HepG2 (cell line): ENCODE measurements at regions not wholly inside any gene's neighbourhood (a gene's known extent, or its start where the extent isn't known, plus 50 kb on each side); places are given as distances from the start of the nearest gene placed in this dataset.

Source experiments
- ATAC-seq: fragments of 200-7000 bp; cut with Tn5 transposase; 3 replicates; pipeline ENCODE4 v1.9.1; 2020; ENCODE audit warnings: mild to moderate bottlenecking, moderate library complexity
- BruUV-seq: library from RNA; stranded (reverse); fragments of 400-500 nt; replicated peaks from 2 replicates; lab custom pipeline; 2021; lab: Mats Ljungman, UMichigan
- CTCF ChIA-PET: fragments of 300-600 bp; formaldehyde crosslinking; extraction: SDS; loops from one replicate; lab custom pipeline; 2021; ENCODE audit warnings: low total read pairs, inconsistent platforms, low intra/inter-chr PET ratio; lab: Yijun Ruan, JAX
- POLR2A ChIA-PET: fragments of 350-600 bp; sonication (Branson Sonifier 250); formaldehyde crosslinking; loops from one replicate; lab custom pipeline; 2020; ENCODE audit warnings: antibody characterized with exemption, inconsistent platforms; lab: Yijun Ruan, JAX
- DNase-seq: peaks from one replicate; pipeline ENCODE4 v3.0.0-alpha.2; 2015; ENCODE audit warnings: low spot score
- FAIRE-seq: peaks from 3 replicates; lab custom pipeline; 2011; peaks lifted over from hg19 to GRCh38; lab: Jason Lieb, UNC
- H2AFZ ChIP-seq: one replicate; pipeline ENCODE4 v1.6.1; 2011; ENCODE audit warnings: low read length, inconsistent platforms
- H3K27ac ChIP-seq: fragments of 300-600 bp; 3 replicates; pipeline ENCODE4 v1.8.0; 2011; ENCODE audit warnings: mixed run types, mild to moderate bottlenecking, mixed read lengths, low read length, inconsistent platforms; ENCODE audit not compliant: insufficient read depth; ENCODE audit errors: extremely low read length
- H3K27me3 ChIP-seq, 2 experiments: fragments of 200-600 bp in 1 of 2; 2 replicates in 1 of 2; 3 replicates in 1 of 2; pipeline versions ENCODE4 v1.6.0 to v1.8.0; 2011; ENCODE audit warnings: low read length in 2 of 2, mild to moderate bottlenecking in 2 of 2, moderate library complexity in 2 of 2, inconsistent platforms in 1 of 2; ENCODE audit not compliant: insufficient read depth in 2 of 2, control insufficient read depth in 1 of 2
- H3K36me3 ChIP-seq, 2 experiments: fragments of 200-600 bp in 1 of 2; replicated peaks in 1 of 2; 2 replicates in 1 of 2; 3 replicates in 1 of 2; pipeline versions ENCODE4 v1.5.1 to v1.8.0; 2011; ENCODE audit warnings: low read length in 2 of 2, inconsistent platforms in 1 of 2; ENCODE audit not compliant: insufficient read depth in 2 of 2, control insufficient read depth in 1 of 2
- H3K4me1 ChIP-seq: 2 replicates; pipeline ENCODE4 v1.5.1; 2012; ENCODE audit warnings: low read length, inconsistent platforms; ENCODE audit not compliant: insufficient read depth
- H3K4me2 ChIP-seq: 2 replicates; pipeline ENCODE4 v1.6.0; 2011; ENCODE audit warnings: low read depth, low read length, inconsistent platforms
- H3K4me3 ChIP-seq, 3 experiments: fragments of 200-600 bp in 1 of 3; sonication (generic), shearing (Covaris generic) in 1 of 3; replicated peaks in 1 of 3; 2 replicates each; pipeline ENCODE4 v1.5.1; 2011 to 2016; ENCODE audit warnings: low read length in 3 of 3, inconsistent platforms in 2 of 3, low read depth in 2 of 3, mild to moderate bottlenecking in 2 of 3, control low read depth in 1 of 3, mixed read lengths in 1 of 3; ENCODE audit not compliant: insufficient read depth in 1 of 3
- H3K79me2 ChIP-seq: one replicate; pipeline ENCODE4 v1.6.1; 2011; ENCODE audit warnings: low read length, inconsistent platforms; ENCODE audit not compliant: insufficient read depth
- H3K9ac ChIP-seq: 2 replicates; pipeline ENCODE4 v1.6.0; 2011; ENCODE audit warnings: mild to moderate bottlenecking, low read depth, low read length, inconsistent platforms; ENCODE audit not compliant: insufficient read depth
- H3K9me3 ChIP-seq: 2 replicates; pipeline ENCODE4 v1.5.1; 2012; ENCODE audit warnings: mild to moderate bottlenecking, low read length
- H4K20me1 ChIP-seq: 2 replicates; pipeline ENCODE4 v1.6.0; 2011; ENCODE audit warnings: inconsistent platforms, mild to moderate bottlenecking, low read length, moderate library complexity; ENCODE audit not compliant: insufficient read depth
- CEBPB ChIP-seq: IDR thresholded peaks from 2 replicates; pipeline ENCODE4 v1.6.1; 2011; ENCODE audit warnings: low read depth, low read length, improper control_type of control experiment, borderline replicate concordance
- CREM ChIP-seq, 2 experiments: sonication (generic) in 1 of 2; formaldehyde crosslinking in 1 of 2; IDR thresholded peaks; 2 replicates each; pipeline versions ENCODE4 v1.4.0 to v1.6.1; 2016 to 2020; ENCODE audit warnings: antibody characterized with exemption in 1 of 2, mild to moderate bottlenecking in 1 of 2, missing genetic modification reagents in 1 of 2
- PCBP1 ChIP-seq: fragments of 200-400 bp; formaldehyde crosslinking; IDR thresholded peaks from 2 replicates; pipeline ENCODE4 v1.6.1; 2017; ENCODE audit warnings: mild to moderate bottlenecking, low read depth, low read length, borderline replicate concordance
- RBFOX2 ChIP-seq: fragments of 200-400 bp; formaldehyde crosslinking; IDR thresholded peaks from 2 replicates; pipeline ENCODE4 v1.6.1; 2017; ENCODE audit warnings: low read depth, mild to moderate bottlenecking, low read length
- SMC3 ChIP-seq: IDR thresholded peaks from 2 replicates; pipeline ENCODE4 v1.6.1; 2011; ENCODE audit warnings: low read length, improper control_type of control experiment
- TEF ChIP-seq: sonication (generic); formaldehyde crosslinking; IDR thresholded peaks from 2 replicates; pipeline ENCODE4 v1.5.0; 2020; ENCODE audit warnings: missing genetic modification reagents
- ZFP90 ChIP-seq: sonication (generic); formaldehyde crosslinking; IDR thresholded peaks from 2 replicates; pipeline ENCODE4 v1.8.0; 2022; ENCODE audit warnings: missing genetic modification reagents, mild to moderate bottlenecking, inconsistent platforms, borderline replicate concordance
- ZNF10 ChIP-seq: sonication (generic); formaldehyde crosslinking; IDR thresholded peaks from 2 replicates; pipeline ENCODE4 v1.4.0; 2020; ENCODE audit warnings: mild to moderate bottlenecking, low read depth, missing genetic modification reagents, borderline replicate concordance
- ZNF34 ChIP-seq: sonication (generic); formaldehyde crosslinking; IDR thresholded peaks from 2 replicates; pipeline ENCODE4 v1.4.0; 2020; ENCODE audit warnings: mild to moderate bottlenecking, missing genetic modification reagents, borderline replicate concordance
- ZNF550 ChIP-seq: sonication (generic); formaldehyde crosslinking; IDR thresholded peaks from 2 replicates; pipeline ENCODE4 v1.4.0; 2020; ENCODE audit warnings: mild to moderate bottlenecking, missing genetic modification reagents, borderline replicate concordance
- ZNF580 ChIP-seq: IDR thresholded peaks from 2 replicates; pipeline ENCODE4 v1.6.1; 2016; ENCODE audit warnings: low read depth, borderline replicate concordance
- ZNF619 ChIP-seq: sonication (generic); formaldehyde crosslinking; IDR thresholded peaks from 2 replicates; pipeline ENCODE4 v1.4.0; 2020; ENCODE audit warnings: mild to moderate bottlenecking, missing genetic modification reagents
- ZNF687 ChIP-seq: sonication (generic); formaldehyde crosslinking; IDR thresholded peaks from 2 replicates; pipeline ENCODE4 v1.5.1; 2020; ENCODE audit warnings: mild to moderate bottlenecking, missing genetic modification reagents, moderate library complexity
- ZNF740 ChIP-seq: sonication (generic); formaldehyde crosslinking; IDR thresholded peaks from 2 replicates; pipeline ENCODE4 v1.4.0; 2020; ENCODE audit warnings: missing genetic modification reagents
- ZNF775 ChIP-seq: sonication (generic); formaldehyde crosslinking; IDR thresholded peaks from 2 replicates; pipeline ENCODE4 v1.4.0; 2020; ENCODE audit warnings: missing genetic modification reagents, mild to moderate bottlenecking, moderate library complexity, borderline replicate concordance
- ZNF891 ChIP-seq: sonication (generic); formaldehyde crosslinking; IDR thresholded peaks from 2 replicates; pipeline ENCODE4 v1.5.0; 2020; ENCODE audit warnings: mild to moderate bottlenecking, missing genetic modification reagents
- WGBS: methylation state at CpG from one replicate; pipeline ENCODE4 v1.1.6; 2017; ENCODE audit warnings: low lambda C conversion rate; 5-methylcytosine and 5-hydroxymethylcytosine counted together
- in situ Hi-C: cut with HindIII; loops from 2 replicates; pipeline ENCODE4 v1.10.0; 2017; ENCODE audit warnings: low pct_unique_long_range_greater_than_20kb; ENCODE audit not compliant: extremely low pct_ligation_motif_present
- intact Hi-C: fragments of 100-400 bp; cut with micrococcal nuclease; formaldehyde crosslinking; loops from one replicate; pipeline ENCODE4 v1.10.0; 2022; ENCODE audit not compliant: unreplicated experiment

- WGBS = 0% methylated on average over 4 of the region's 4 CpGs
- Histone ChIP-seq H3K27ac (no peak overlapping the region), H3K4me3 (no peak overlapping the region), H3K9ac (no peak overlapping the region), H2AFZ (no peak overlapping the region), H3K9me3 (no peaks in the 10 kb centered on the region), H3K79me2 (no peaks in the 10 kb centered on the region), H3K36me3 (no peaks in the 10 kb centered on the region), H3K4me1 (no peaks in the 10 kb centered on the region), H3K27me3 (peaks cover 1 to 5% of the 10 kb centered on the region in 2 experiments; a peak in 2 of 5 replicates), H4K20me1 (no peaks in the 10 kb centered on the region), H3K4me2 (no peak overlapping the region)
- in situ Hi-C loops (loop anchor here (25.0 kb wide), 2 partner anchors 407 to 757 kb away; no protein-coding TSS in a partner anchor), intact Hi-C loops (no loop called here)
- CTCF ChIA-PET = no interaction called here
- ATAC-seq = no peak
- no peak for TF ChIP-seq ZNF10 (CRISPR knock-in tag)
- no peak for TF ChIP-seq RBFOX2
- TF ChIP-seq ZFP90 = no peak
- TF ChIP-seq PCBP1 = no peak
- no peak for TF ChIP-seq ZNF687 (CRISPR knock-in tag)
- TF ChIP-seq SMC3 = no peak
- TF ChIP-seq ZNF550 (CRISPR knock-in tag) = no peak
- TF ChIP-seq ZNF891 (CRISPR knock-in tag) = no peak
- TF ChIP-seq ZNF740 = no peak
- TF ChIP-seq ZNF775 (CRISPR knock-in tag) = no peak
- TF ChIP-seq ZNF580 = no peak
- TF ChIP-seq CREM (IDR thresholded peaks at IDR 0.05) = no peak
- no peak for TF ChIP-seq CREM (CRISPR knock-in tag; IDR thresholded peaks at IDR 0.05)
- no peak for TF ChIP-seq ZNF34
- TF ChIP-seq CEBPB = no peak
- TF ChIP-seq TEF = no peak
- no peak for TF ChIP-seq ZNF619 (CRISPR knock-in tag)
- DNase-seq = no peak
- POLR2A ChIA-PET = no interaction called here
- no peak for FAIRE-seq
- BruUV-seq = no TSS peak
Measured at GRCh38 chr13:95418946-95419345, 117.7 kb upstream of the ABCC4 start.
